Ascending aorta (tissue), 2 donors: ENCODE measurements at regions not wholly inside any gene's neighbourhood (a gene's known extent, or its start where the extent isn't known, plus 50 kb on each side); places are given as distances from the start of the nearest gene placed in this dataset.

ENCODE experiments used
- DNase-seq, 2 donors: peaks; one replicate each; pipeline ENCODE4 v3.0.0-alpha.2; 2019; ENCODE audit warnings: low spot score in 2 of 2
- H3K27ac ChIP-seq, 2 donors: fragments of 200-600 bp; sonication (generic); one replicate each; pipeline ENCODE4 v1.5.1; 2016 to 2017; ENCODE audit warnings: mild to moderate bottlenecking in 1 of 2
- H3K27me3 ChIP-seq: fragments of 200-600 bp; sonication (generic); one replicate; pipeline ENCODE4 v1.5.1; 2017
- H3K36me3 ChIP-seq, 2 donors: fragments of 200-600 bp; sonication (generic); one replicate each; pipeline ENCODE4 v1.5.1; 2016
- H3K4me1 ChIP-seq, 2 donors: fragments of 200-600 bp; sonication (generic); one replicate each; pipeline ENCODE4 v1.5.1; 2016 to 2017; ENCODE audit warnings: mild to moderate bottlenecking in 1 of 2
- H3K4me3 ChIP-seq, 2 donors: fragments of 200-600 bp; sonication (generic); one replicate each; pipeline ENCODE4 v1.5.1; 2016 to 2017; ENCODE audit warnings: mild to moderate bottlenecking in 1 of 2
- H3K9me3 ChIP-seq, 2 donors: fragments of 200-600 bp; sonication (generic); one replicate each; pipeline ENCODE4 v1.5.1; 2016
- CTCF ChIP-seq, 3 experiments: fragments of 200-600 bp in 2 of 3; fragments of 450-650 bp in 1 of 3; sonication (generic) in 2 of 3; IDR thresholded peaks; one replicate each; pipeline ENCODE4 v1.5.1; 2016 to 2019; ENCODE audit warnings: antibody characterized with exemption in 3 of 3, mild to moderate bottlenecking in 1 of 3, moderate library complexity in 1 of 3
- intact Hi-C: fragments of 100-400 bp; cut with DNase I; formaldehyde crosslinking; loops from one replicate; pipeline ENCODE4 v1.15.1; 2023

- intact Hi-C loops: no loop called here
- Histone ChIP-seq H3K27ac (no peak overlapping the region), H3K4me1 (no peaks in the 10 kb centered on the region), H3K9me3 (no peaks in the 10 kb centered on the region), H3K4me3 (no peak overlapping the region), H3K36me3 (no peaks in the 10 kb centered on the region), H3K27me3 (no peaks in the 10 kb centered on the region)
- no peak for TF ChIP-seq CTCF (IDR thresholded peaks at IDR 0.05)
- no peak for DNase-seq
These were observed 175.2 kb downstream of the TMEM200C start for GRCh38 chr18:5720132-5720531.

DNA sequence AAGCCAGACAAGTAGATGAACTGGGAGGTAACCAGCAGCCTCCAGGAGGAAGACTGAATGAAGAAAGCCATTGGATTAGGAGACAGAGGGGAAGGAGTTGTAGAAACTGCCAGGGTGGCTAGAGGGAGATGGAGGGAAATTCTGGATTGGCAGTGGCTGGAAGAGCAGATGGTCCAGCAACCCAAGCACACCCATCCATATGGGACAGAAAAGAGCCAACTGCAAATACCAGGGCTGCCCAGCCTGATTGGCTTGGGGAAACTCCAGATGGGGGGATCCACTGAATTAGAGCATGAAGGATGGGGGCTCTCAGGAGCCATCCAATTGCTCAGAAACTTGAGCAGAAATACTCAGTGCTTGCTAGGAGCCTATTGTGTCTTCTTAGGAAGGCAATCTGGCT lies 173.5 kb upstream of the EPB41L3 start:
- H3K4me1 ChIP-seq: no peaks in the 10 kb centered on the region
- TF ChIP-seq CTCF (IDR thresholded peaks at IDR 0.05): no peak
- no peaks in the 10 kb centered on the region for H3K9me3 ChIP-seq
- DNase-seq: no peak
- no peaks in the 10 kb centered on the region for H3K36me3 ChIP-seq
- no peak overlapping the region for H3K27ac ChIP-seq
- H3K4me3 ChIP-seq: no peak overlapping the region
- intact Hi-C loops: no loop called here
- H3K27me3 ChIP-seq: no peaks in the 10 kb centered on the region

DNA sequence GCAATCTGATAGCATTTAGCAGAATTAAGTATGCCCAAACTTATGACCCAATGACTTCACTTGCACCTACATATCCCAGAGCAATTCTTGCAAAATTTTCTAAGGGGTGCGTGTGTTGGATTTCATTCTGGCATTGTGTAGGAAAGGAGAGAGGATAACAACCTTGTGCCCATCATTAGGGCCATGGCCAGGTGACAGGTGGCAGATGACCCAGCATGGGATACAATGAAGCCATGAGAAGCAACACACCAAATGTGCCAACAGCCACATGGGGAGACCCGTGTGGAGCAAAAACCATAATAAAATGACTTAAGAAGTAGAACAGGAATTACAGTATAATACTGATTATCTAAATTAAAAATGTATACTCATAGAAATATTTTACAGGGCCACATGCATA lies 166.9 kb upstream of the EPB41L3 start:
- intact Hi-C loops: no loop called here
- H3K4me1 ChIP-seq: no peaks in the 10 kb centered on the region
- no peak for DNase-seq
- no peak overlapping the region for H3K27ac ChIP-seq
- H3K36me3 ChIP-seq: no peaks in the 10 kb centered on the region
- no peaks in the 10 kb centered on the region for H3K27me3 ChIP-seq
- TF ChIP-seq CTCF (IDR thresholded peaks at IDR 0.05): no peak
- H3K9me3 ChIP-seq: no peaks in the 10 kb centered on the region
- H3K4me3 ChIP-seq: no peak overlapping the region

DNA sequence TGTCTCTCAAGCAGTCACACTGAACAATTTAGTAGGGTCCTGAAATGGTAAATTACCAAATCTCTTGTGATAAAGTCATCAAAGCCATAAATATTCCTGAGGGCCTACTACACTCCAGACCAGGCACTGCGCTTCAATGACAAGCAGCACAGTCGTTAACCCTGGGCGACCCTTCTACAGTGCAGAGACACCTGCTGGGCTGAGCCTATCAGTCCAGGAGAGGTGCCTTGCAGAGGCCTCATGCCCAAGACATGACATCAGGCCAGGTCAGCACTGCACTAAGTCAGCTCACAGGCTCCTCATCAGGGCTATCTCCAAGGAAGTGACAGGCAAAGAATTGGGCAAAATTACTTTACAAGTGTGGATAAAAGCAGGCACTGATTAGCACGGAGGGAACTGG lies 166.4 kb upstream of the EPB41L3 start:
- Histone ChIP-seq H3K4me3 (no peak overlapping the region), H3K36me3 (no peaks in the 10 kb centered on the region), H3K4me1 (no peaks in the 10 kb centered on the region), H3K27me3 (no peaks in the 10 kb centered on the region), H3K27ac (no peak overlapping the region), H3K9me3 (no peaks in the 10 kb centered on the region)
- TF ChIP-seq CTCF (IDR thresholded peaks at IDR 0.05): no peak
- intact Hi-C loops: no loop called here
- DNase-seq: no peak

DNA sequence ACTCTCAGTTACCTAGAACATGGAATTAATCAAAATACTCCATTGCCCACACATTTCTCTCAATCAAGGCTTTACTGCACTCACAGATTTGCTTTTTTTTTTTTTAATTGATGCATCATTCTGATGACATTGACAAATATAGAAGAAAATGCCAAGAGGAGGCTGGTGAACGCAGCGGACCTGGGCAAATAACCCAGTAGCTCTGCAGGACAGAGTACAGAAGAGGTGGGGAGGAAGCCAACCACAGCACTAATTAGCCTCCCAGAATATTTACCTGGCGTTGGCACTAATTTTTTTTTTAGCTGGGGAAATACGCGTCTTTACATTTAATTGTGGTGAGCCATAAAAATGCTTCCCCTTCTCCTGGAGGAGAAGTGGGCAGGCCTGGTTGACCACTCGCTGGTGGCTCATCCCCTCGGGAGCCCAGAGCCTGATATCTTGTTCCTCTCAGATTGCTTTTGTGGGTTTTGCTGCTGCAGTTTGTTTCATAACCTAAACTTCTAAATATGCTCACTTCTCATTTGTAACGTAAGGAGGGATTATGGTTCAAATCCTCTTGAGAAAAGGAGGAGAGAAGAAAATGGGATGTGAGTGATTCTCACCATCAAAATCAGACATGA lies 165.8 kb upstream of the EPB41L3 start:
- H3K9me3 ChIP-seq: no peaks in the 10 kb centered on the region
- no peak for DNase-seq
- no peaks in the 10 kb centered on the region for H3K36me3 ChIP-seq
- no peak overlapping the region for H3K4me3 ChIP-seq
- intact Hi-C loops: no loop called here
- no peaks in the 10 kb centered on the region for H3K27me3 ChIP-seq
- no peak overlapping the region for H3K27ac ChIP-seq
- H3K4me1 ChIP-seq: no peaks in the 10 kb centered on the region
- no peak for TF ChIP-seq CTCF (IDR thresholded peaks at IDR 0.05)

DNA sequence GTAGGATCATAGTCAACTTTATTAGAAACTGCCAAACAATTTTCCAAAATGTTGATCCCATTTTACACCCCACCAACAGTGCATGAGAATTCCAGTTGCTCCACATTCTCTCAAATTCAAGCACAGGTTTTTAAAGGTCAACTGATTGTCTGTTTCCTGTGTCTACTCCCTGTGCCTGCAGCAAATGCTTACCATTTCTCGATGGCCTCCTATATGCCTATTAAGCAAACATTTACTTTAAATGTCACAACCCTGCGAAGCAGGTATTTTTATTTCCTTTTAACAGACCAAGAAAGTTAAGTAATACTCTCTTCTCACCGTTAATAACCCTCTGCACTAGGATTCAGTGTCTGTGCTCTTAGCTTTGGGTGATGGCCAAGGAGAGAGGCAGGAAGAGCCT lies 163.8 kb upstream of the EPB41L3 start:
- intact Hi-C loops: no loop called here
- TF ChIP-seq CTCF (IDR thresholded peaks at IDR 0.05): no peak
- no peak overlapping the region for H3K27ac ChIP-seq
- H3K9me3 ChIP-seq: no peaks in the 10 kb centered on the region
- H3K4me3 ChIP-seq: no peak overlapping the region
- no peaks in the 10 kb centered on the region for H3K4me1 ChIP-seq
- no peaks in the 10 kb centered on the region for H3K36me3 ChIP-seq
- no peak for DNase-seq
- no peaks in the 10 kb centered on the region for H3K27me3 ChIP-seq
